ENCODE measurements at regions not wholly inside any gene's neighbourhood (a gene's known extent, or its start where the extent isn't known, plus 50 kb on each side); places are given as distances from the start of the nearest gene placed in this dataset.

- TF ChIP-seq, protein P1, sequence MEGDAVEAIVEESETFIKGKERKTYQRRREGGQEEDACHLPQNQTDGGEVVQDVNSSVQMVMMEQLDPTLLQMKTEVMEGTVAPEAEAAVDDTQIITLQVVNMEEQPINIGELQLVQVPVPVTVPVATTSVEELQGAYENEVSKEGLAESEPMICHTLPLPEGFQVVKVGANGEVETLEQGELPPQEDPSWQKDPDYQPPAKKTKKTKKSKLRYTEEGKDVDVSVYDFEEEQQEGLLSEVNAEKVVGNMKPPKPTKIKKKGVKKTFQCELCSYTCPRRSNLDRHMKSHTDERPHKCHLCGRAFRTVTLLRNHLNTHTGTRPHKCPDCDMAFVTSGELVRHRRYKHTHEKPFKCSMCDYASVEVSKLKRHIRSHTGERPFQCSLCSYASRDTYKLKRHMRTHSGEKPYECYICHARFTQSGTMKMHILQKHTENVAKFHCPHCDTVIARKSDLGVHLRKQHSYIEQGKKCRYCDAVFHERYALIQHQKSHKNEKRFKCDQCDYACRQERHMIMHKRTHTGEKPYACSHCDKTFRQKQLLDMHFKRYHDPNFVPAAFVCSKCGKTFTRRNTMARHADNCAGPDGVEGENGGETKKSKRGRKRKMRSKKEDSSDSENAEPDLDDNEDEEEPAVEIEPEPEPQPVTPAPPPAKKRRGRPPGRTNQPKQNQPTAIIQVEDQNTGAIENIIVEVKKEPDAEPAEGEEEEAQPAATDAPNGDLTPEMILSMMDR (IDR thresholded peaks at IDR 0.05), result no peak
- TF ChIP-seq POLR2A (IDR thresholded peaks at IDR 0.05), result no peak
These were observed 50.4 kb upstream of the SERTAD2 start for GRCh38 chr2:64704161-64704560.
